T-helper 22 cell (primary cell): ENCODE measurements at regions not wholly inside any gene's neighbourhood (a gene's known extent, or its start where the extent isn't known, plus 50 kb on each side); places are given as distances from the start of the nearest gene placed in this dataset.
A peak's percentile ranks its signal among the peaks of the same experiment; 100 is the strongest.
"Not testable (repeated sequence)": the region's sequence is repeated elsewhere in the genome, so short reads cannot be mapped to it uniquely, and the experiment has no call there.

Experiments
- DNase-seq: peaks from one replicate; pipeline ENCODE4 v3.0.0-alpha.2; 2020; ENCODE audit warnings: low read depth

GRCh38 chr12:89880690-89881350, 172.2 kb upstream of the ATP2B1 start:
- DNase-seq: peak; percentile 32

- no peak for DNase-seq
These were observed 171.1 kb upstream of the ATP2B1 start for GRCh38 chr12:89879766-89880165.

DNA sequence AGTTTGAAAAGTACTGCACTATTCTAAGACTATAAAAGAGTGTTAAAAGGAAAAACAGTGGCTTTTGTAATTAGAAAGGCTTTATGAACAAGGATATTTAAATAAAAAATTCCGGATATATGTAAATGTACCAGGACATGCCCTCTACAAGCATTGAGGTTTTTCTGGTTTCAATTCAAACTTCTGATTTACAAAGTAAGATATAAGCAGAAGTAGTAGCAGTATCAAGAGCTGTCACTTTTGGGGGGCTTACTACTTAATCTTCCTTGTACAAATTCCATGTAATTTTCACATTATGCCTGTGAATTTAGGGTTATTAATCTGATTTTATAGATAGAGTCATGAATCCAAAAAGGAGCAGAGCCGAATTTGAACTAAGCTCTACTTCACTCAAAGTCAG, 170.3 kb upstream of the ATP2B1 start:
- no peak for DNase-seq

GRCh38 chr12:89878327-89878726, 169.7 kb upstream of the ATP2B1 start:
- no peak for DNase-seq

DNA sequence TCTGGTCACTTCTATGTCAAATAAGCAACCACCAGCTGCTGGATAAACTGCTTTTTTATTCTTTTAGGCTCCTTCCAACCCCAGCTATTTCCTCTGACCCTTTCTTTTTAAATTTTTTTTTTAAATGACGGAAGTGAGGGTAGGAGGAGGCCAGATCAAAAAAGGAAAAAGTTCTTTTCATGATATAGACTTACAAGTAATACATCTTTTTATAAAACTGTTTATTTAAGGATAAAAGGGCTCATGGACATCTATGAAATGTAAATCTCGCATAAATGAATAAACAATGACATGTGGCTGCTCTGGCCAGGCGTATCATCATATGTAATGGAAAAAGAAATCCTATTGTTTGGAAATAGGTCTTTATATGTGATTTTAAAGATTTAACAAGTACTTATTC, 169.0 kb upstream of the ATP2B1 start:
- no peak for DNase-seq

GRCh38 chr12:89877136-89877535, 168.5 kb upstream of the ATP2B1 start:
- no peak for DNase-seq

GRCh38 chr12:89875809-89876208, 167.2 kb upstream of the ATP2B1 start:
- DNase-seq: no peak

GRCh38 chr12:89875225-89875624, 166.6 kb upstream of the ATP2B1 start:
- no peak for DNase-seq

DNA sequence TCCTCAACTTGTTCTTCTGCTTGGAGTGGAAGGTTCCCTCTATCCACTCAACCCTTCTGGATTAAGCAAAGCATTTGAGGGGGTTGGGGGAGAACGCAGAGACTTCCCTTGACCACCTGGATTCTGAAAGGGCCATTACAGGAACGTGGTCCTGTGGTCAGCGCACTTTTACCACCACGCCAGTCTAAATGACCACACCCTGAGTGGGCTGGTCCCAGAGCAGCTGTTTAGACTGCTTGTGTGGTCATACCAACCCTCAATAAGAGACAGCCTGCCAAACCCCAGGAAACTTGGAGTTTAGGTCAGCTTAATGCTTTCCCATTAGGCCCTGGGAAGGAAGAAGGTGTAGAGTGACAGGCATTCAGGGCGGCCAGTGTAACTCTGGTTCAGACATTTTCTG, 165.5 kb upstream of the ATP2B1 start:
- DNase-seq: no peak

GRCh38 chr12:89873745-89874144, 165.1 kb upstream of the ATP2B1 start:
- no peak for DNase-seq

GRCh38 chr12:89872922-89873630, 164.4 kb upstream of the ATP2B1 start:
- DNase-seq: no peak

DNA sequence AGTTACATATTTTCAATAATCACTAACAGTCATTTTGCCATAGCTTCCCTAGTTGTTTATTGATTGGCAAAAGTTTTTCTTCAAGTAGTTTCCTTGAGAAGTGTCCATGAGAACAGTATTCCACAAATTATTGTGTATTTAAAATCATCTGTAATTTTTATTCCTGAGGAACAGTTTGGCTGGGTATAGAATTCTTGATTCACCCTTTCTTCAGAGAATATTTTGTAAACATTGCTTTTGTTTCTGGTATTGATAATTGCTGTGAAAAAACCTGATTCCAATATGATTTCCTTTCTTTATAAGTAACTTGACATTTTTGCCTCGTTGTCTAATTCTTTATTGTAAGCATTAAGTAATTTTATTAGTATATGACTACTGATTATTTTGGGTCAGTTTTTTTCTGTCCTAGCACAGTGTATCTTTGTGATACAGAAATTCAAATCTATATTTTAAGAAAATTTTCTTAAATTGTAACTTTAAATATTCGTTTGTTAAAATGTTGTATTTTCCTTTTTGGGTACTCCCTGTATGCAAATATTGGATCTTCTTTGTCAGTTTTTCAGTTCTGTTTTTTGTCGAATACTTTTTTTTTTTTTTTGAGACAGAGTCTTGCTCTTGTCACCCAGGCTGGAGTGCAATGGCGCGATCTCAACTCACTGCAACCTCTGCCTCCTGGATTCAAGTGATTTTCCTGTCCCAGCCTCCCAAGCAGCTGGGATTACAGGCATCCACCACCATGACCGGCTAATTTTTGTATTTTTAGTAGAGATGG, 162.0 kb upstream of the ATP2B1 start:
- no peak for DNase-seq

- DNase-seq: not testable (repeated sequence)
These were observed 159.0 kb upstream of the ATP2B1 start for GRCh38 chr12:89867611-89868010.

GRCh38 chr12:89864411-89864810, 155.8 kb upstream of the ATP2B1 start:
- DNase-seq: no peak

DNA sequence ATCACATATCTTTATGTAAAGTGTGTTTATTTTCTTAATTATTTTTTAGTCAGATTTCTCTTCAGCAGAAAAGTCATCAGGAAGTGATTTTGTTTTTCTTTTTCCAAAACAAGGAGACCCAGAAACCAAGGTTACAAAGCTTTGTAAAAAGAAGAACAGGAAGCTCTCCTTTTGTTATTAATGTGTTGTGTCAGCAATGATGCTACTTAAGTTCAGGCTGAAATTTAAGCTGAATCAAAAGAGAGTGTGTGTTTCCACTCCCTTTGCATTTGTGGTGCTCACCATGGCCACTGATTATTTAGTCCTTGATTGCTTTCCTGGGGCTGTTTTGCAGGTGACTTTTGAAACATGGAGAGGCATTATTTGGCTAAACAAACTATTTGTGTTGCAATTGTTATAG, 155.3 kb upstream of the ATP2B1 start:
- DNase-seq: no peak

- peak; percentile 65 for DNase-seq
These were observed 154.9 kb upstream of the ATP2B1 start for GRCh38 chr12:89863493-89863938.

GRCh38 chr12:89862511-89863445, 154.1 kb upstream of the ATP2B1 start:
- DNase-seq: peak; percentile 45

- no peak for DNase-seq
These were observed 152.4 kb upstream of the ATP2B1 start for GRCh38 chr12:89861086-89861485.

DNA sequence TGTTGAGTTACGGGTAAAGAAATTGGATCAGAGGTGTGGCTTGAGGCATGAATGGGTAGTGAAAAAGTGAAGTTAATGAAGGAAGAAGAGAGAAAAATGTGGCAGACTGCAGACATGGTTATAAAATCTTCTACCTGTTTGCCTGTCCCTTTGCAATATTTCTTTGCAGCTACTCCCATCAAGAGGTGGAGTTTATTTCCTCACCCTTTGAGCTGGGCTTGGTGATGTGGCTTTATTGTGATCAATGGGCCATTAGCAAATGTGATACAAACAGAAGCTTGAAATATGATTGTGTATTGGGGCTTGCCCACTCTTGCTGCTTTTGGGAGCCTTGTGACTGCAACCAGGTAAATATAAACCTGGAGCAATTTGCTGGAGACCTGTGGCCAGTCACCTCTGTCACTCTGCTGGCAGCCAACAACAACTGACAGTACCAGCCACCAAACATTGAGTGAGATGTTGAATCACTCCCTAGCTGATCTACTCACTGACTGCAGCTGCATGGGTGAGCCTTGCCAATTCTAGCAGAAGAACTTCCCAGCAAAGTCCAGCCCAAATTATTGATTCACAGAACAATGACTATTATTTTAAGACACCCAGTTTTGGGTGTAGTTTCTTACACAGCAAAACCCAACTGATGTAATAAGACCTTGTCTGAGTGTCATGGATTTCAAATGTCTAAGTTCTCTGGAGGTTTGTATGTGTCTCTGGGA, 151.0 kb upstream of the ATP2B1 start:
- DNase-seq: no peak

DNA sequence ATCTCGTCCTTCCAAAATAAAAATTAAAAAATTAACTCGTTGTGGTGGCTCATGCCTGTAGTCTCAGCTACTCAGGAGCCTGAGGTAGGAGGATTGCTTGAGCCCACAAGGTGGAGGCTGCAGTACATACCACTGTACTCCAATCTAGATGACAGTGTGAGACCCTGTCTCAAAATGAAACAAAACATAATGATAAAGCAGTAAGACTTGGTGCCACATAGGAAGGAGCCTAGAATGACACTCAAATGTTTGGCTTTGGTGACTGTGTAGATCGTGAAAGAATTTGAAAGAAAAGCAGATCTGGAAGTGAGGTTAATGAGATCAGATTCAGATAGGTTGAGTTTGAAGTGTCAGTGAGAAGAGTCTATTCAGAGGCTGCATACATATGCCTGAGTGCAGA, 150.1 kb upstream of the ATP2B1 start:
- no peak for DNase-seq

DNA sequence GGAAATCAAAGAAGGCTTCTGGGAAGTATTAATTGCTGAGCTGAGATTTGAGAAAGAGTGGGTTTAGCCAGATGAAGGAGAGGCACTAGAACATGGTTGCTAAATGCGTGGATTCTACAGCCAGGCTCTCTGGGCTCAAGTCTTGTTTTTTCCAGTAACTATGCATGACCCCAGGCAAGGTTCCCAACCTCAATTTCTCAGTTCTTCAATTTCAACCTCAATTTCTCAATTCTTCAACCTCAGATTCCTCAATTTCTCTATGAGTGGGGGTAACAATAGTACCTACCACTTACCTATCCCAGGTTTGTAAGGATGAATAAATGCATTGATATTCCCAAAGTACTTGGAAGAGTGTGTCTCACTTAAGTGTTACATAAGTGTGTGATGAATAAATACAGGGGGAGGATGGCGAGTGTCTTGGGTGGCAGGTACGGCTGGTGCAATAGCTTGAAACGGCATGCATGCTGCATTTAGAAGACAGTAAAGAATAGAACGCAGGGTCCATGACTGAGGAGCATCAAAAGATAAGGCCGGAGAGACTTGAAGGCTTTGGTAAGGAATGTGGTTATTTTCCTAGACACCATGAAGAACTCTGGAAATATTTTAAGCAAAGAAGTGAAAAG, 149.1 kb upstream of the ATP2B1 start:
- DNase-seq: no peak
